Suppressor macrophage (primary cell): ENCODE measurements at regions not wholly inside any gene's neighbourhood (a gene's known extent, or its start where the extent isn't known, plus 50 kb on each side); places are given as distances from the start of the nearest gene placed in this dataset.

Experiments
- DNase-seq, 4 experiments: peaks; one replicate each; pipeline ENCODE4 v3.0.0-alpha.2; 2020 to 2022

DNA sequence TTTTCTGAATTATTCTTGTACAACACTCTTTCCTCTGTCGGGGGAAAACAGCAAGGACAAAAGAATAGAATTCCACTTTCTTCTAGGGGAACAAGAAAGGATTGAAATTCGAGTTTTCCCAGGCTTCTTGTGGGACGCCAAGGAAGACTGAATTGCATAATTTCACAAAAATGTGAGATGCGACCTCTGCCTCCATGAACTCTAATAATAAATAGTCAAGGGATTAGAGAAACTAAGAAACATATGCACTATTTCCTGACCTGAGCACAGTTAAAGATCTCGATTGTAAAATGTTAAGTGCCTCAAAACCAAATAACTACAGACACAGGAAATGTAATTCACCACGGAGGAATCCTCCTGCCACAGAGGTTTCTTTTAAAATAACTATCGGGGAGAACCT lies 117.3 kb upstream of the MARK1 start:
- no peak for DNase-seq

DNA sequence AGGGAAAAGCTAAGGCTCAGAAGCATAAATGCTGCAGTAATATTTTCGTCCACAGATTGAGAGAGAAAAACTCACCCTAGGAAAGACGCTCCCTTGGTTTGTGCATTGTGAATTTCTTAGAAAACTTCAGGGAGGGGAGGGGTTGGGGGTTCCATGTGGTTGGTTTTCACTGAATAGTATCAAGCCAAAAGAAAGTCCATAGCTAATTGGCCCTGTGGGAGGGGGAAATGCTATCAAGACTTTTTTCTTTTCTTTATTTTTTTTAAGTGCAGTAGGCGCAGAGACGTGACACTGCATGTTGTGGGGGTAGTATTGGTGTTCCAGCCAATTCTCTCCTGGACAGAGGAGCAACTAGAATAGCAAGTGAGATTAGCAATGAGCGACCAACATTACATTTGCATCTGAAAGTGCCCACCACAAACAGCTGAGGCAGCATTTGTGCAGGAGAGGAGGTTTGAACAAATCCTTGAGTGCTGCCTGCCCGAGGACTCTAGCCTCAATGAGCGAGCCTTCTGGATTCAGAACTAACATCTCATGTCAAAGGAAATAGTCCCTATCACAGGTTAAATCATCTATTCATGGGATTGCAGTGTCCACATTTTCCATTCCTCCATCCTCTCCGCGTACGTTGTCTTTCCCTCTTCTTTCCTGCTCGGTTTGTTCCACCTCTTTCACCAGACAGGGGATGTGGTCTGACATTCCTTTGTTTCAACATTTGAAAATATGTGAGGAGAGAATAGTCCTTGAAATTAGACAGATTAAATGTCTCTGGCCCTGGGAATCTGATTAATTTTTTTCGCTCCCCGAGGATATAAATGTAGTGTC lies 118.0 kb upstream of the MARK1 start:
- DNase-seq, result no peak

DNA sequence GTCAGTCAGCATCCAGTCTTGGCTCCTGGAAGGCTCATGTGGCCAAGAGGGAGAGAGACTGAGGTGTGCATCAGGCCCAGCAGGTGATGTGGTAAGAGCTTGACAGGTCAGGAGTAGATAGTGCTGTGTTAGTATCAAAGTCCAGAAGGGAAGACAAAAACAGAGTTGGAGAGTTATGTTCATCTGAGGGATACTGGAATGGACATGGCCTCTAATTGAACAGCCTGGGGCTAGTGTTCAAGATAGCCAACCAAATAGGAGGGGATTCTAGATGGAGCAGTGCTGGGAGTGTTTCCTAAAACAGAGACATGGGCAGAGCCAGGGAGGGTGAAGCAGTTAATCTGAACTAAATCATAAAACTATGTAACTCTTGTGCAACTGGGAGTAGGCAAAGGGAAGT lies 120.7 kb upstream of the MARK1 start:
- DNase-seq, result no peak

DNA sequence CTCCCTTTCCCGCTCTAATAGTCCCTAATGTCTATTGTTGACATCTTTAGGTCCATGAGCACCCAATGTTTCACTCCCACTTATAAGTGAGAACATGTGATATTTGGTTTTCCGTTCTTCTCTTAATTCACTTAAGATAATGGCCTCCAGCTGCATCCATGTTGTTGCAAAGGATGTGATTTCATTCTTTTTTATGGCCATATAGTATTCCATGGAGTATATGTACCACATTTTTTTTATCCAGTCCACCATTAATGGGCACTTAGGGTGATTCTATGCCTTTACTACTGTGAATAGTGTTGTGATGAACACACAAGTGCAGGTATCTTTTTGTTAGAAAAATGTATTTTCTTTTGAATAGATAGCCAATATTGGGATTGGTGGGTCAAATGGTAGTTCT lies 126.0 kb upstream of the RAB3GAP2 start:
- DNase-seq, result no peak

DNA sequence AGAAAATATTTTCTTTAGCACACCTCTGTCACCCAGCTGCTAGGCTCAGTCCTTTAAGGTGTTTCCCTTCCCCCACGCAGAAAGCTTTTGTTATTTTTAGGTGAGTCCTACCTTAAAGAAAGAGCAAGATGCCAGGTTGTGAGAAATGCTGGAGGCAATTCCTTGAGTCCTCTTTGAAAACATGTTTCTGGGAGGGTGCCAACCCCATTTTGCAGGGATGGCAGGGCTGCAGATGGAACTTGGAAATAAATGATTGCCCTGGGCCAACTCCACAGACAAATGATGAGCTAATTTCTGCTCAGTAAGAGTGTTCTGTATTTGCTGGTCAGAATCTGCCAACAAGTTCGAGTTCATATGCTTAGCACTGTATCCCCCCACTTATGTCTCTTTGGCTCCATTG lies 119.2 kb upstream of the RAB3GAP2 start:
- DNase-seq, result no peak

DNA sequence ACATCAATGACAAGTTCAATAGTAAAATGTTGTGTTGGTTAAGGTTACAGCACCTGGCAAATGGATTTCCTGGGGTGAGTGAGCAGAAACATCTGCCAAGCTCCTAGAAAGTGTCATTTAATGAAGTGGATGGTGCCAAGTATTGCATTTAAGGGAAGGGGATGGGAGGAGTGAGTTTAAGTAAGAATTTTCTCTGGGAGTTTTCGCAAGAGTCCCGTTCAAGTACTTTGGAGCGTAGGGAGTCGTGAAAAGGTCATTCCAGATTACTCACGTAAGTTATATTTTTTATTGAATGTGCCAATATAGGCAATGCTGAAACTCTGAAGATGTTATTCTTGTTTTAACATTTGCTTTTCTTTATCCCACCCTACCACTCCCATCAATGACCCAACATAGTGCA lies 117.4 kb upstream of the RAB3GAP2 start:
- no peak for DNase-seq

DNA sequence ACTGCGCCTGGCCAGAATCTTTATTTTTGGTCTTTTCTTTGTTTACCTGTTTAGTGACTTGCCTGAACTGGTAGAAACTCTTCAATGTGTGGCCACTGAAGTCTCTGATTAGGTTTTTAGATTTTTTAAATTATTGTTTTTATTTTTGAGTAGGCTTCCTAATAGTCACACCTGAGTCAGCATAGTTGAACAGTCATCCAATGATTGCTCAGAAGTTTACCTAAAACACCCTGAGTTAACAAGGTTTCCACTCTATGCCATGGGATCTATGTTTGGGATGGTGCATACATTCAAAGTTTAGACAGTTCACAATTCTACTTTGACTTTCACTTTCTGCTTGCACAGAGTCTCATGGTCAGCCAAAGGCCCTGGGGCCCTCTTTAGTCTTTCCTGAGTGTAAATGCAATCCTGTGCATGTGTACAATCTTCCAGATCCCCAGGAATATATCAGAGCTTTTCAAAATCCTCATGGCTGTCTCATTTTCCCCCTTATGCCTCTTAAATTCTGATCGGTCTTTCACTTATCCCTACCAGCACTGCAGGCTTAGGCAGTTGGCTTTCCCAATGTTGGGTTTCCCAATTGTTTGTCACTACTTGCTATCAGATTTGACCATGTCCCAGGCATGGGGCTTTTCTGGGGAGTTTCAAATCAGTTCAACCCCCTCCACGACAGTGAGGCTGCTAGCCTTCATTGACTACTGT lies 114.4 kb upstream of the RAB3GAP2 start:
- no peak for DNase-seq

DNA sequence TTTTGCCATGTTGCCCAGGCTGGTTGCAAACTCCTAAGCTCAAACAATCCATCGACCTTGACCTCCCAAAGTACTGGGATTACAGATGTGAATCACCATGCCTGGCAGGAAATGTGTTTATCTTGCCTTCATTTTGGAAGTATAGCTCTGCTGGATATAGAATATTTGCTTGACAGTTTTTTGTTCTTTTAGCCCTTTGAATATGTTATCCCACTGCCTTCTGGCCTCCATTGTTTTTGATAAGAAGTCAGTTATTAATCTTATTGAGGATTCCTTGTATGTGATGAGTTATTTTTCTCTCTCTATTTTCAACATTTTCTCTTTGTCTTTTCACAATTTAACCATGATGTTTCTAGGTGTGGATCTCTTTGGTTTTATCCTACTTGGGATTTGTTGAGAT lies 112.9 kb upstream of the RAB3GAP2 start:
- no peak for DNase-seq

DNA sequence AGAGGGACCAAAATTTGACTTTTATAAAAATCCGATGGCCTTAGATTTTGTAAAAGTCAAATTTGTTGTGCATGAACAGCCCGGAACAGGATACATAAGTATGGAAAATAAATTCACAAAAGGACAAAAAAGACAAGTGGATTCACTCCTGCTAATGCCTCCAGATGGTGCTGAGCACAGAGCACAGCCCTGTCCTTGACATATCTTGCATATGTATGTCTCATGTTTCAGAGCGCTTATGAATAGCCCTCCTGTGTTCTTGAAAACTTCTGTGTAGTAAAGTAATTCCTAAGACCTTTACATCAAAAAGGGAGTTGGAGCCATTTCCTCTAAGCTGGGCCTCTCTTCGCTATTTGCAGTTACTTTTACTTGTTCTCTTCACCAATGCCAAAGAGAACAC lies 110.7 kb upstream of the RAB3GAP2 start:
- DNase-seq, result no peak

DNA sequence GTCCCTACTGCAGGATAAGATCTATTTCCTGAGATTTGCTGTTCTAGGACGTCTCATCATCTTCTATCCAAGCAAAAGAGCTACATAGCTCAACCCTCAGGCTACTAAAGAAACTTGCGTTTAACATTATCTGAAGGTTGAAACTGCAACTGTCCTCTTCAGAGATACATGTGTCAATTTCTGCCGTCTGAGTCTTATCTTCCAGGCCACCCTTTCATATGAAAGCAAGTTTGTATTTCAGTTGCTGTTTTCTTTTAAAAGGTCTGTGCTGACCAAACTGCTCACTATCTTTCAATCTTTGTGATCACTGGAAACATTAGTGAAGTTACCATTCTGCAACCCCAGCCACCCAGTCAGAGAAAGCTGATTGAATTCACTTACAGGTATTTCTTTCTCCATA lies 108.6 kb upstream of the RAB3GAP2 start:
- no peak for DNase-seq

DNA sequence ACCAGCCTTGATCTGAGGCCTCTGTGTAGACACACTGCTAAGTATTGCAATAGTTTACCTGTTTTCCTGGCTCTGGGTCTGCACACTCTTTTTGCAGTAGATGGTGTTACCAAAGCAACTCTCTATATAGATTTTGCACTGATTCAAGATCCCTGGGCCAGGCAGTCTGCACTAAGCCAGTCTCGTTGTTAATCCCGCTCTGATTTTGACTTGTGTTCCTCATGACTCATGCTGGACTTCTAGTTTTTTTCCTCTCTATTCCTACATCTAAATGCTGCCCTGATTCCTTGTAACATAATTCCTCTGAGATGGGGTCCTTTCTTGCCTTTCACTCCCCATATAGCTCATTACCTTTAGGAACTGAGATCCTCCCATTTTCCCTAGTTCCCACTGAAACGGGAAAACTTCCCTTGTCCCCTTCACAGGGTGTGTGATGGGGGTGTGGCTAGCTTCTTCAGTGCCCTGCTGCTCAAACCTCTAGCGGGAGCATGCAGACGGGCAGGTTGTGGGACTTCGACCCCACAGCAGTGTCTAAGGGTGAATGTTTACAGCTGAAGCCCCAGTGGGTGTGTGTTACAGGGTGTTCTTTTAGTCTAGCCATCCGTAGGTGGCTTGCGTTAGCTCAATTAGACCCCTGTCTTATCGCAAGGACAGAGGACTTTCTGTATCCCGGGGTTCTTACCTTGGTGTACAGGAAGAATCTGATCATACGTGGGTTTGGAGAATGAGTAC lies 106.5 kb upstream of the RAB3GAP2 start:
- no peak for DNase-seq

DNA sequence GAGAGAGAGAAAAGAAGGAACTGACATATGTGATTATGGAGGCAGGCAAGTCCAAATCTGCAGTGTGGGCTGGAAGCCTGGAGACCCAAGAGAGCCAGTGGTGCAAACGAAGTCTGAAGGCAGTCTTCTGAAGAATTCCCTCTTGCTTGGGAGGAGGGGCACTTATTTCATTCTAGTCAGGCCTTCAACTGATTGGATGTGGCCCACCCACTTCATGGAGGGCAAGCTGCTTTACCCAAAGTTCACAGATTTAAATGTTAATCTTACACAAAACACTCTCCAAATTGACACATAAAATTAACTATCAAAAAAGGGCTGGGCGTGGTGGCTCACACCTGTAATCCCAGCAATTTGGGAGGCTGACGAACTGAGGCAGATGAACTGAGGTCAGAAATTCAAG lies 103.5 kb upstream of the RAB3GAP2 start:
- DNase-seq, result no peak

DNA sequence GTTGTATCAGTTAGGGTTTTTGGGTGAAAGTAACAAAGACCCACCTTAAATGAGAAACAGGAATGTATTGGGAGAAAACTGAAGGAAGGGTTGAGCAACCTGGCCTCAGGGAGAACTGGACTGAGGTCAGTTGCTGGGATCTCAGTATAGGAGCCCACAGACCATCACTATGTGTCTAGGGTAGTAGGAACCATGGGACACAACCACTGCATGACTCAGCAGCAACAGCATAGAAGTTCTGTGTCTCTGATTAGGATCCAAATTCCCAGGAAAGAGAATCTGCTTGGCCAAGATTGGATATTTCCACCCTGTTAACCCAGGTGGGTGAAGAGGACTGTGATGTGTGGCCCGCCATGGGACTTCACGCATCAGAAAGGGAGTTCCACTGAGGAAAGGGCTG lies 102.2 kb upstream of the RAB3GAP2 start:
- DNase-seq, result no peak

DNA sequence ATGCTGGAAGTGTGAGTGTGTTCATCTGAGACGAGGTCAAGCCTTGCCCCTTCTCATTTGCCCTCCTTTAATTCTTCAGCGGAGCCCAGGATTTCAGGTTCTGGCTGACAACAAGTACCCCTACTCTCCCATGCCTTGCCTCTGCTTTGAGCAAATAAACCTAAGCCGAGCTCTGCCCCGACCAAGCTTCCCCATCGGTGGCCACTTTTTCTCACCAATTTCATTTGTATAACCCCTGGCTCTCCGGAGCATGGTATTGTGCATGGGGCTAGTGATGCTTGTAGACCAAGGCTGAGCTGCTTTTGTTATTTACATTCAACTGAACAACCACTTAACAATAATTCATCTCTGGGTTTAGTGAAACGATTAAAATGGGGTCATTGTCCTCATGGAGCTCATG lies 100.2 kb upstream of the RAB3GAP2 start:
- DNase-seq, result no peak

DNA sequence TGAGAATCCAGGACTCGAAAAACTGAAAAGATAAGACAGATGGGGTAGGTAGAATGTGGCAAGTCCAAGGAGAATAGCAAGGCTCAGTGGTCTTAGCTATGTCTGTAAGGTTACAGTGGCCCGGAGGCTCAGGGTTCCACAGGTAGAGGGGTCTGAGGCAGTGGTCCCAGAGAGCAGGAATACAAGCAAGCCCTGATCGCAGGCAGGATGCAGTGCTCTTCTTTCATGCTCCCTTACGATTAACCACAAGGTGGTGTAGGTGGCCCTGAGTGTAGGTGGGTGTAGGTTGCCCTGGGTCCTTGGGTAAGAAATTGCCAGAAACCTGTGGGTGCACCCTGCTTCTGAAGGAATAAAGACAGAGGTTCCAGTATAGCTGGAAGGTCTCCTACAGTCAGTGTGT lies 99.1 kb upstream of the RAB3GAP2 start:
- DNase-seq, result no peak

DNA sequence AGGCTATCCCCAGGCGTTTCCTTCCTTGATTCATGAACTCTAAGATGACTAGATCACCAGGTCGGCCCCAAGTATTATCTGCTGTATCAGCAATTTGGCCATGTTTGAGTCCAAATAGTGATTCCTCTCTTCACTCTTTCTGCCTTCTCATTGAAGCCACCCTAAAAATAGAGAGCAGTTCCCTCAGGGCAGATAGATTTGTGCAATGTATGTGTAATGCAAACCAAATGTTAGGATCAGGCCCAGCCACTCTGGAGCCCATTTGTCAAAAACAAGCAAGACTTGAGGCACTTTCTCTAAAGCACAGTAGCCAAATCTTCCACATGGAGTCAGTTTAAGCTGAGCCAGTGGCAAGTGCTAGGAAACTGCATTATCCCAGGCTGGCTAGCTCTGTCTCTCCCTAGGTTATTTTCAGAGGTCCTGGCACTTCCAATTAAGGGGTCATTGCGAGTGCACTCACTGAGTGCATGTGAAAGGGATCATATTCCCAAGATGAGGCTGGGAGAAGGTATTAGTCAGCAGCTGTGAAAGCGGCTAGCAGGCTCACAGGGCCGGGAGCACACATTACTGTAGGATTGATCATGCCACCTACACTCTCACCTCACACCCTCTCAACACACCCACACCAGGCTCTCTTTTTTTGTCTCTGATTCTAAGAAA lies 97.9 kb upstream of the RAB3GAP2 start:
- DNase-seq, result no peak

DNA sequence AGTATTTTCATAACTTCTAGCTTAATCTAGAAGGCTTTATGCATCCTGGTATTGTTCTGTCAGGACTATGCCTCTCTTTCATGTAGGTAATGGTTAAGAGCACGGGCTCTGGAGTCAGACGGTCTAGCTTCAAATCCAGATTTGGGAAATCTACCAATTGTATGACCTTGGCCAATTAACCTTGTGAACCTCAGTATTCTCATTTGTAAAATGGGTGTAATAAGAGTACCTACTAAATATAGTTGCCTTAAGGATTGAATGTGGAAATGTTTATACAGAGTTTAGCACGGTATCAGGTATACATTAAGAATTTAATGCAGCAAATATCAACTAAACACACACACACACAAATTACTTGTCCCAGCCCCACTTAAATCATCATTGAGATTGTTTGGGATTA lies 97.3 kb upstream of the RAB3GAP2 start:
- no peak for DNase-seq

DNA sequence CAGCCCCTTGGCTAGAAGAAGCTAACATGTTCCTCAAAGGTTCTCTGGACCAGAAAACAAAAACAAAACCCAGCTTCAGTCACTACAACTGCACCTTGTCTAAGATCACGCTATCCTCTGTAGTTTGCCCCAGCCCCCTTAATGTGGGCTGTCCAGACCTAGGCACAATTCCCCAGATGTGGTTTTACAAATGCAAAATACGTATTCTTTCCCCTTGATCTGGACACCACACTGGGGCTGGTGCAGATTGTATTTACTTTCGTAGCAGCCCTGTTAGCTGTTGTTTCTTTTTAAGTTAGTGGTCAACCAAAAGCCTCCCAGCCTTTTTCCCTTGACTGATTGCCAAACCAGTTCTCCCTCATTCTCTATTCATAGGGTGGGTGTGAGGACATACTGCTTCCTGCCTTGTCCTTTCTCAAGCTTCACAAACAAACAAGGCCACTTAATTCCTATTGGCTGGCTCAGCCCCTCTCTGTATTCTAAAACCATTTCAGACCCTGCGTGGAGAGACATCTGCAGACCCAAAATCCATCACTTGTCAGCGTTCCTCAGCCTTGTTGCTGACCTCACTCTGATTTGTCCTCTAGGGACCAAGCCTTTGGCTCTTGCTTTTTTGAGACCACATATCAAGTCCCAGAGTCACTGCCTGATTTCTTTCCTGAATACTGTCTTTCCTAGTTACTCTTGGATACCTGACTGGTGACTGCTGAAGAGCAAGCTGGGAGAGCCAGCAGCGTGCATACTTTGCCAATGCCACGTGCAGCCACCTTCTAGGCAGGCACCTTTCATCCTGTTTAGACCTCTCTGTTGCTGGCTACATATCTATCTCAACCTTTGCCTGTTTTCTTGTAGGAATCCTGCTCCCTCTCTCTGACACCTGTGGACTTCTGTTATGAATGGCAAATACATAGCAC lies 96.4 kb upstream of the RAB3GAP2 start:
- DNase-seq, result no peak

DNA sequence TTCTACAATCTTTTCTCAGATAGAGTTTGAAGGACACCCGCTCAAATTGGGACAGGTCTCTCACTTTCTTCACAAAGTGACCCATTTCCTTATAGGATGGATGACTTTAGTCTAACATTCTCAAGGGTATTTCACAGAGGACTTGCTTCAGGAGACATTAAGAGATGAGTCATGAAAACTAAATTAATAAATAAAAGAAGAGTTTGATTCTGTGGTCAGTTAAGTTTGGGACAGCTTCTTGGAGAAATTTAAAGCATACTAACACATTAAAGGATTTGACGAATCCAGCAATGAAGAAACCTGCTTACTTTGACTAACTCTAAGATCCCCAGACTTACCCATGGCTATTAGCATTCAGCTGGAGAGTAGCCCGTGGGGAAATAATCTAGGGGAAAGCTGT lies 95.6 kb upstream of the RAB3GAP2 start:
- no peak for DNase-seq

DNA sequence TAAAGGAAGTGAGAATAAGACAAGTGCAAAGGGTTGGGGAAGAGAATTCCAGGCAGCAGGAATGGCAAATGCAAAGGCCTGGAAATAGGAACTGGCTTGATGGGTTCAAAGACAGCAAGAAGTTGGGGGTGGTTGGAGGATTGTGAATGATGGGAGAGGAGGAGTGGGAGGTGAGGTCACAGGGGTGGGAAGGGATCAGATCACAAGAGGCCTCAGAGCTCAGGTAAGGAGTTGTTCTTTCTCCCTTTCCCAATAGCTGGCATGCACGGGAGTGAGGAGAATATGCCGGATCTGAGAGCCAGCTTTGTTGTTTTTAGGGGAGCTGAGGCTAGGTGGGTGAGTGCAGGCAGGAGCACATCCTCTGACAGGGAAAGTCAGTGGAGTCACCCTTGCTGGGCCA lies 94.0 kb upstream of the RAB3GAP2 start:
- no peak for DNase-seq

DNA sequence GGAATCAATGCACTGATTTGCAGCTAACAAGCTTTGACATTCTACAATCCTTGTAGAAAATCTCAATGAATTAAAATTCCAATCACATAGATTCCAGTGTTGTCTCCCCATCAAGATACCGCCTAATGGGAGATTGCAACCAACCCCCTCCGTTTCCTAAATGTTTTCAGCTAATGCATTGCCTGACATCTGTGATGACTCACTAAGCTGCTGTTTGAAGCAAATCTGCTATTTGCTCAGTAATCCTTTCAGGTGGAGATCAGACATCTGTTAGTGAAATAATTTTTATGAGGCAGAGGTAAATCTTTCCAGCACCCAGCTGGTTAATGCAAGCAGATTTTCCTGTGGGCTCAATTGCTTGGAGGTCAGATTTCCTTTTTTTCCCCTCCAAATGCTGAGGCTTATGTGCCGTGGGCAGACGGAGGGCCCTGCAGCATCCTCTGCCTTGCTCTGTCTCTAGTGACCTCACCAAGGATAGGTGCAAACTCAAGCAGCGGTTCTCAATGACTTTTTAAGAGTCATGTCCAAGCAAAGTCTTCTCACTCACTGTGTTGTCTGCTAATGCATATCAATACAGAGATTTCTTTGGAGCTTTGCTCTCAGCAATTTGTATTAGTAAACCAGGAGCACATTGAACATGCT lies 91.1 kb upstream of the RAB3GAP2 start:
- no peak for DNase-seq
